ENCODE measurements at regions not wholly inside any gene's neighbourhood (a gene's known extent, or its start where the extent isn't known, plus 50 kb on each side); places are given as distances from the start of the nearest gene placed in this dataset.

DNA sequence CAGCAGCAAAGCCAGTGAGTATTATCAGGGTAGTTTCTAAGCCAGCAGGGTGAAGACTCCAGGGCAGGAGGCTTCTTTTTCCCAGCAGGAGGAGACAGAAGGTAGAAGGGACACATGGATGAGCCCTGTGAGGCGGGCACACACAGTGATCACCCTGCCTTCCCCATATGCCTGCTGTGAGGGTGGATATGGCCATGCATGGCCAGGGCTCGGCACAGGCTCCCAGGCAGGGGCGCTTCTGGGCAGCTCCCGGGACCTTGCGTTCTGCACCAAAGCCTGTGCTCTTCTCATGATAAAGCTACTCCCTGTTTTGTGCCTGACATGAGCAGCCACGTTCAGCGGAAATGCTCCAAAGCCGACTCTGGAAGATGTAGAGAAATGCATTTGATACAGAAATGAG, 807.2 kb downstream of the TYW1 start:
- Histone ChIP-seq H3K4me3 (no peak overlapping the region), H3K4me1 (ENCODE audit: control insufficient read depth in 1 of 2, low read depth in 2 of 2) (no peaks in the 10 kb centered on the region), H3K36me3 (no peaks in the 10 kb centered on the region), H3K27ac (no peak overlapping the region), H3K9me3 (no peaks in the 10 kb centered on the region), H3K27me3 (replicated peaks; ENCODE audit: insufficient read depth) (no peaks in the 10 kb centered on the region)
- no peak for DNase-seq (ENCODE audit: low spot score)
- TF ChIP-seq, protein P1, sequence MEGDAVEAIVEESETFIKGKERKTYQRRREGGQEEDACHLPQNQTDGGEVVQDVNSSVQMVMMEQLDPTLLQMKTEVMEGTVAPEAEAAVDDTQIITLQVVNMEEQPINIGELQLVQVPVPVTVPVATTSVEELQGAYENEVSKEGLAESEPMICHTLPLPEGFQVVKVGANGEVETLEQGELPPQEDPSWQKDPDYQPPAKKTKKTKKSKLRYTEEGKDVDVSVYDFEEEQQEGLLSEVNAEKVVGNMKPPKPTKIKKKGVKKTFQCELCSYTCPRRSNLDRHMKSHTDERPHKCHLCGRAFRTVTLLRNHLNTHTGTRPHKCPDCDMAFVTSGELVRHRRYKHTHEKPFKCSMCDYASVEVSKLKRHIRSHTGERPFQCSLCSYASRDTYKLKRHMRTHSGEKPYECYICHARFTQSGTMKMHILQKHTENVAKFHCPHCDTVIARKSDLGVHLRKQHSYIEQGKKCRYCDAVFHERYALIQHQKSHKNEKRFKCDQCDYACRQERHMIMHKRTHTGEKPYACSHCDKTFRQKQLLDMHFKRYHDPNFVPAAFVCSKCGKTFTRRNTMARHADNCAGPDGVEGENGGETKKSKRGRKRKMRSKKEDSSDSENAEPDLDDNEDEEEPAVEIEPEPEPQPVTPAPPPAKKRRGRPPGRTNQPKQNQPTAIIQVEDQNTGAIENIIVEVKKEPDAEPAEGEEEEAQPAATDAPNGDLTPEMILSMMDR (IDR thresholded peaks at IDR 0.05), result no peak
- ATAC-seq (ENCODE audit: insufficient number of reproducible peaks, low FRiP score, low read depth), result no peak

DNA sequence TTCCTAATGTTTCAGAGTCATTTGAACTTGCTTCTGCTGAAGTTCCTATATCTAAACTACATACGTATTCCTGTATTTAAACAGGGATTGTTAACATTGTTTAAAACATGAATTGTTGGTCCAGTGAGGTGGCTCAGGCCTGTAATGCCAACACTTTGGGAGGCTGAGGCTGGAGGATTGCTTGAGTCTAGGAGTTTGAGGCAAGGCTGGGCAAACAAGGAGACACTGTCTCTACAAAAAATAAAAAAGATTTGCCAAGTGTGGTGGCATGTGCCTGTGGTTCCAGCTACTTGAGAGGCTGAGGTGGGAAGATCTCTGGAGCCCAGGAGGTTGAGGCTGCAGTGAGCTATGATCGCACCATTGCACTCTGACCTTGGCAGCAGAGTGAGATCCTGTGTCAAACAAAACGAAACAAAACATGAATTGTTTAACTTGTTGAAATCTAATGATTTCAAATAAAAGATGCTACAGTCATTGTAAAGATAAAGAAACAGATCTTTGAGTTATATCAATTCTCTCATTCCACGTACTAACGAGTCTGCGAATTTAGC, 809.4 kb downstream of the TYW1 start:
- TF ChIP-seq, protein P1 (IDR thresholded peaks at IDR 0.05), result no peak
- ATAC-seq (ENCODE audit: insufficient number of reproducible peaks, low FRiP score, low read depth) (no peak), DNase-seq (ENCODE audit: low spot score) (no peak)
- H3K27me3 ChIP-seq (replicated peaks; ENCODE audit: insufficient read depth), result no peaks in the 10 kb centered on the region
- no peak overlapping the region for H3K4me3 ChIP-seq
- no peaks in the 10 kb centered on the region for H3K36me3 ChIP-seq
- H3K27ac ChIP-seq, result no peak overlapping the region
- no peaks in the 10 kb centered on the region for H3K4me1 ChIP-seq (ENCODE audit: control insufficient read depth in 1 of 2, low read depth in 2 of 2)
- no peaks in the 10 kb centered on the region for H3K9me3 ChIP-seq

DNA sequence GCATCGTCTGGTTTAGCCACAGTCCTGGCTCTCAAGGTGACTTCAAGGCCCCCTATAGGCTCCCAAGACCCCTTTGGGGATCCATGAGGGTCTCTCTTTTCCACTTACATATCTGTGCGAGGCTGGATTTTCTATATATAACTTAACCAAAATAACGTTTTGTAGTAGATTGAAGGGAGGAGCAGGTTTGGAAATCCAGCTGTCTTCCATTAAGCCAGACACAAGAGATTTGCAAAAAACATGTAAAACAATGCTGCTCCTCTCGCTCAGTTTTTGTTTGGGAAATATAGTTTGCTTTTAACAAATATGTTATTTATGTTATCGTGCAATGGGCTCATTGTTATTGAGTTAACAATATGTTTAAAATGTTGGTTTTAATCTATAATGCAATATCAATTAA, 811.2 kb downstream of the TYW1 start:
- no peaks in the 10 kb centered on the region for H3K27me3 ChIP-seq (replicated peaks; ENCODE audit: insufficient read depth)
- TF ChIP-seq, protein P1 (IDR thresholded peaks at IDR 0.05), result no peak
- no peak overlapping the region for H3K4me3 ChIP-seq
- ATAC-seq (ENCODE audit: insufficient number of reproducible peaks, low FRiP score, low read depth) (no peak), DNase-seq (ENCODE audit: low spot score) (no peak)
- no peaks in the 10 kb centered on the region for H3K36me3 ChIP-seq
- no peak overlapping the region for H3K27ac ChIP-seq
- no peaks in the 10 kb centered on the region for H3K9me3 ChIP-seq
- no peaks in the 10 kb centered on the region for H3K4me1 ChIP-seq (ENCODE audit: control insufficient read depth in 1 of 2, low read depth in 2 of 2)

DNA sequence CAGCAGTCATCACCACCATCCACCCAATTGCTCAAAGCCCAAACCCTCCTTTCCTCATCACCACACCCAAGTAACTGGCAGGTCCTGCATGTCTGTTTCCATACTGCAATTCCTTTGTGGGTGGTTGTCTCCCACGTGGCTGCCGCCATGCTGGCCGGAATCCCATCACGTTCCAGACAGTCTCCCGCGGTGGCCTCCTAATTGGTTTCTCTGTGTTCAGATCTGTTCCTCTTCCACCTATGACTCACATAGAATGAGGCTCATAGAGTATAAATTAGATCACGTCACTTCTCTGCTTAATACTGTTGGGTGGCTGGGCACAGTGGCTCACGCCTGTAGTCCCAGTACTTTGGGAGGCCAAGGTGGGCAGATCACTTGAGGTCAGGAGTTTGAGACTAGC, 813.0 kb downstream of the TYW1 start:
- DNase-seq (ENCODE audit: low spot score), result no peak
- H3K9me3 ChIP-seq, result no peaks in the 10 kb centered on the region
- H3K27me3 ChIP-seq (replicated peaks; ENCODE audit: insufficient read depth), result no peaks in the 10 kb centered on the region
- ATAC-seq (ENCODE audit: insufficient number of reproducible peaks, low FRiP score, low read depth), result no peak
- no peak overlapping the region for H3K4me3 ChIP-seq
- H3K36me3 ChIP-seq, result no peaks in the 10 kb centered on the region
- H3K4me1 ChIP-seq (ENCODE audit: control insufficient read depth in 1 of 2, low read depth in 2 of 2), result no peaks in the 10 kb centered on the region
- TF ChIP-seq, protein P1 (IDR thresholded peaks at IDR 0.05), result no peak
- no peak overlapping the region for H3K27ac ChIP-seq

DNA sequence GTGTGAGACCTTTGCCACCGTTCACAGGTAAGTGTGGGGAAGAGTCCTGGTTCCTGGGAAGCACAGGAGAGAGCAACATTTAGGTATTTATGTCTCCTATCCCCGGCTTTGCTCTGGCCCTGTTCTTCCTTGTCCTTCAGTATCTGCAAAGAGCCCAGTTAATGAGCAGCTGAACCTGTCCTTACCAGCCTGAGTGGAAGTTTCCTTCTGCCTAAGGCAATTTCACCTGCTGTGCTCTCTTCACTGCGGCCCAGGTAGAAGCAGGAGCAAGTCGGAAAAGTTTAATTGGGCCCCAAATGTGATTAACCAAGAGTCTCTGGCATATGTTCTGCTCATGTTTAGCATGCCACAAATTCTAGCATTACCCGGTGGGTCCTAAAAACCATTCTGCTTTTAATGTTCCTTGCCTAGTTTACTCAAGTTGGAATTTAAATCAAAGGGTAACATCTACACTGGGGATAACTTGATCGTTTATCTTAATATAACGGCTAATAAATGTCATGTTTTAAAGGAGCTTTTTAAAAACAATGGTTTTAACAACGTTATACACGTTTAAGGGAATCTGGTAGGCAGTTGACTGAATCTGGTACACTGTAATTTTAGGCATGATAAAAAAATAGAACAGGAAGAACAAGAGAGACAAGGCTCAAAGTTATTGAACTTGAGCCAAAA, 817.1 kb downstream of the TYW1 start:
- DNase-seq (ENCODE audit: low spot score) (no peak), ATAC-seq (ENCODE audit: insufficient number of reproducible peaks, low FRiP score, low read depth) (no peak)
- Histone ChIP-seq H3K36me3 (no peaks in the 10 kb centered on the region), H3K4me3 (no peak overlapping the region), H3K27ac (no peak overlapping the region), H3K4me1 (ENCODE audit: control insufficient read depth in 1 of 2, low read depth in 2 of 2) (no peaks in the 10 kb centered on the region), H3K9me3 (no peaks in the 10 kb centered on the region), H3K27me3 (replicated peaks; ENCODE audit: insufficient read depth) (no peaks in the 10 kb centered on the region)
- TF ChIP-seq, protein P1 (IDR thresholded peaks at IDR 0.05), result no peak
